Lower leg skin (tissue), 4 donors: ENCODE measurements at regions not wholly inside any gene's neighbourhood (a gene's known extent, or its start where the extent isn't known, plus 50 kb on each side); places are given as distances from the start of the nearest gene placed in this dataset.

Experiments
- DNase-seq, 2 donors: peaks; one replicate each; pipeline ENCODE4 v3.0.0-alpha.2; 2019; ENCODE audit warnings: low spot score in 2 of 2
- H3K4me3 ChIP-seq: fragments of 200-600 bp; sonication (generic); 2 replicates; pipeline ENCODE4 v1.5.1; 2017; ENCODE audit warnings: mild to moderate bottlenecking, low read depth; ENCODE audit not compliant: poor library complexity, severe bottlenecking
- CTCF ChIP-seq, 3 donors: fragments of 450-650 bp; IDR thresholded peaks; one replicate each; pipeline ENCODE4 v1.5.1; 2016; ENCODE audit warnings: antibody characterized with exemption in 3 of 3, mild to moderate bottlenecking in 3 of 3, moderate library complexity in 2 of 3
- POLR2A ChIP-seq, 2 donors: fragments of 450-650 bp; IDR thresholded peaks; one replicate each; pipeline ENCODE4 v1.6.1; 2016 to 2017; ENCODE audit warnings: antibody characterized with exemption in 2 of 2, mild to moderate bottlenecking in 1 of 2, moderate library complexity in 1 of 2
- WGBS, 2 donors: methylation state at CpG; one replicate each; pipeline ENCODE4 v1.1.5; 2018; 5-methylcytosine and 5-hydroxymethylcytosine counted together
- intact Hi-C: fragments of 100-400 bp; cut with DNase I; formaldehyde crosslinking; loops from one replicate; pipeline ENCODE4 v1.15.0; 2023; ENCODE audit warnings: low total_unique reads

GRCh38 chr4:130021706-130022105, 925.8 kb downstream of the C4orf33 start:
- 70 to 80% methylated on average over 2 of the region's 2 CpGs for WGBS, 2 donors
- H3K4me3 ChIP-seq = no peak overlapping the region

GRCh38 chr4:130023088-130023487, 927.1 kb downstream of the C4orf33 start:
- intact Hi-C loops = no loop called here
- H3K4me3 ChIP-seq = no peak overlapping the region
- WGBS, 2 donors = 88 to 92% methylated on average over 2 of the region's 2 CpGs
- TF ChIP-seq POLR2A (IDR thresholded peaks at IDR 0.05) (no peak), CTCF (IDR thresholded peaks at IDR 0.05) (no peak)
- DNase-seq = no peak

More at GRCh38 chr4:130021706-130022105, 925.8 kb downstream of the C4orf33 start:
- DNase-seq = no peak
- no peak for TF ChIP-seq CTCF (IDR thresholded peaks at IDR 0.05)
- TF ChIP-seq POLR2A (IDR thresholded peaks at IDR 0.05) = no peak
- intact Hi-C loops = no loop called here

GRCh38 chr4:130025701-130026100, 929.7 kb downstream of the C4orf33 start:
- WGBS, 2 donors = 80 to 86% methylated on average over 2 of the region's 2 CpGs
- intact Hi-C loops = no loop called here
- no peak for DNase-seq
- TF ChIP-seq POLR2A (IDR thresholded peaks at IDR 0.05) (no peak), CTCF (IDR thresholded peaks at IDR 0.05) (no peak)
- no peak overlapping the region for H3K4me3 ChIP-seq

GRCh38 chr4:130026185-130026584, 930.2 kb downstream of the C4orf33 start:
- intact Hi-C loops = no loop called here
- WGBS, 2 donors = 28 to 48% methylated on average over 1 of the region's 1 CpG

GRCh38 chr4:130027973-130028372, 932.0 kb downstream of the C4orf33 start:
- intact Hi-C loops = no loop called here
- TF ChIP-seq POLR2A (IDR thresholded peaks at IDR 0.05) = no peak
- TF ChIP-seq CTCF (IDR thresholded peaks at IDR 0.05) = no peak
- DNase-seq = no peak
- 82 to 86% methylated on average over 2 of the region's 2 CpGs for WGBS, 2 donors
- no peak overlapping the region for H3K4me3 ChIP-seq

More at GRCh38 chr4:130026185-130026584, 930.2 kb downstream of the C4orf33 start:
- DNase-seq = no peak
- TF ChIP-seq CTCF (IDR thresholded peaks at IDR 0.05) (no peak), POLR2A (IDR thresholded peaks at IDR 0.05) (no peak)
- no peak overlapping the region for H3K4me3 ChIP-seq

GRCh38 chr4:130028552-130028951, 932.6 kb downstream of the C4orf33 start:
- no peak for DNase-seq
- 43 to 51% methylated on average over 3 of the region's 3 CpGs for WGBS, 2 donors
- TF ChIP-seq CTCF (IDR thresholded peaks at IDR 0.05) (no peak), POLR2A (IDR thresholded peaks at IDR 0.05) (no peak)
- H3K4me3 ChIP-seq = no peak overlapping the region
- intact Hi-C loops = no loop called here
